Body of pancreas (tissue), 4 donors: ENCODE measurements at regions not wholly inside any gene's neighbourhood (a gene's known extent, or its start where the extent isn't known, plus 50 kb on each side); places are given as distances from the start of the nearest gene placed in this dataset.

Experiments used
- POLR2A ChIP-seq, 3 donors: fragments of 450-650 bp; IDR thresholded peaks; one replicate each; pipeline ENCODE4 v1.6.1; 2016; ENCODE audit warnings: antibody characterized with exemption in 3 of 3, mild to moderate bottlenecking in 2 of 3
- TF ChIP-seq, protein P1 (sequence below), 7 experiments: fragments of 450-650 bp in 4 of 7; fragments of 200-600 bp in 3 of 7; sonication (generic) in 3 of 7; IDR thresholded peaks; one replicate each; pipeline ENCODE4 v1.5.1; 2016 to 2019; ENCODE audit warnings: antibody characterized with exemption in 7 of 7

GRCh38 chr21:19109694-19110093, 706.1 kb upstream of the TMPRSS15 start:
- TF ChIP-seq, protein P1, sequence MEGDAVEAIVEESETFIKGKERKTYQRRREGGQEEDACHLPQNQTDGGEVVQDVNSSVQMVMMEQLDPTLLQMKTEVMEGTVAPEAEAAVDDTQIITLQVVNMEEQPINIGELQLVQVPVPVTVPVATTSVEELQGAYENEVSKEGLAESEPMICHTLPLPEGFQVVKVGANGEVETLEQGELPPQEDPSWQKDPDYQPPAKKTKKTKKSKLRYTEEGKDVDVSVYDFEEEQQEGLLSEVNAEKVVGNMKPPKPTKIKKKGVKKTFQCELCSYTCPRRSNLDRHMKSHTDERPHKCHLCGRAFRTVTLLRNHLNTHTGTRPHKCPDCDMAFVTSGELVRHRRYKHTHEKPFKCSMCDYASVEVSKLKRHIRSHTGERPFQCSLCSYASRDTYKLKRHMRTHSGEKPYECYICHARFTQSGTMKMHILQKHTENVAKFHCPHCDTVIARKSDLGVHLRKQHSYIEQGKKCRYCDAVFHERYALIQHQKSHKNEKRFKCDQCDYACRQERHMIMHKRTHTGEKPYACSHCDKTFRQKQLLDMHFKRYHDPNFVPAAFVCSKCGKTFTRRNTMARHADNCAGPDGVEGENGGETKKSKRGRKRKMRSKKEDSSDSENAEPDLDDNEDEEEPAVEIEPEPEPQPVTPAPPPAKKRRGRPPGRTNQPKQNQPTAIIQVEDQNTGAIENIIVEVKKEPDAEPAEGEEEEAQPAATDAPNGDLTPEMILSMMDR (IDR thresholded peaks at IDR 0.05): no peak
- TF ChIP-seq POLR2A (IDR thresholded peaks at IDR 0.05): no peak
